Right atrium auricular region (tissue), 2 donors: ENCODE measurements at regions not wholly inside any gene's neighbourhood (a gene's known extent, or its start where the extent isn't known, plus 50 kb on each side); places are given as distances from the start of the nearest gene placed in this dataset.

Experiments
- DNase-seq: peaks from one replicate; pipeline ENCODE4 v3.0.0-alpha.2; 2019; ENCODE audit warnings: low spot score
- H3K27ac ChIP-seq, 2 donors: fragments of 200-600 bp; sonication (generic); 1 replicate in 1 of 2; 2 replicates in 1 of 2; pipeline ENCODE4 v1.5.1; 2016 to 2019
- H3K27me3 ChIP-seq, 2 donors: fragments of 200-600 bp; sonication (generic); one replicate each; pipeline versions ENCODE4 v1.5.1 to v1.6.0; 2017 to 2019
- H3K36me3 ChIP-seq: fragments of 200-600 bp; sonication (generic); one replicate; pipeline ENCODE4 v1.5.1; 2016
- H3K4me1 ChIP-seq, 2 donors: fragments of 200-600 bp; sonication (generic); one replicate each; pipeline versions ENCODE4 v1.5.1 to v1.6.0; 2017 to 2019
- H3K4me3 ChIP-seq, 2 donors: fragments of 200-600 bp; sonication (generic); 1 replicate in 1 of 2; 2 replicates in 1 of 2; pipeline ENCODE4 v1.5.1; 2017 to 2019; ENCODE audit warnings: mild to moderate bottlenecking in 1 of 2, moderate library complexity in 1 of 2
- H3K9me3 ChIP-seq, 2 donors: fragments of 200-600 bp; sonication (generic); one replicate each; pipeline ENCODE4 v1.5.1; 2019
- TF ChIP-seq, protein P1 (sequence below), 2 donors: fragments of 200-600 bp; sonication (generic); IDR thresholded peaks; one replicate each; pipeline ENCODE4 v1.5.1; 2019; ENCODE audit warnings: antibody characterized with exemption in 2 of 2

DNA sequence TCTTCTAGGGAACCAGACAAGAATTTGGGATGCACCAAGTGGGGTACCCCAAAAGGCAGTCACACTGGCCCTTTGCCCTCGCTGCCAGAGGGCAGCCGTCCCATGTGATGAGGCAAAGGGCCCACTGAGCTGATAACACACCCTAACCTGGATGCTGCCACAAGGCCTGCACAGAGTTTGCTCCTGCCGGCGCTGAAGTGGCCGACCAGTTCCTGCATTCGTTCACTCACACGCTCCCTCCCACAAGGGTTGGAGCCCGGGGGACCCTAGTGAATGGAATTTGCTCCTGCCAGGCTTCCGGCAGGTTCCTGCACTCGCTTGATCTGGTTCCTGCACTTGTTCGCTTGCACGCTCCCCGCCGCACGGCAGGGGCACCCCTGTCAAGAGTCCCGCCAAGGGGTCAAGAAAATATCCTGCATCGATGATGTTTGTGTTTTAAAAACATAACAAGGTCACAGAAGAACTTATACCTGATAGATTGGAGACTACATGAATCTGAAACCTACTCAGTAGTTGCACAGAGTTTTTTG lies 296.4 kb upstream of the VCX start:
- Histone ChIP-seq H3K9me3 (no peaks in the 10 kb centered on the region), H3K36me3 (no peaks in the 10 kb centered on the region), H3K4me1 (no peaks in the 10 kb centered on the region), H3K4me3 (no peak overlapping the region), H3K27me3 (no peaks in the 10 kb centered on the region), H3K27ac (no peak overlapping the region)
- no peak for DNase-seq
- TF ChIP-seq, protein P1, sequence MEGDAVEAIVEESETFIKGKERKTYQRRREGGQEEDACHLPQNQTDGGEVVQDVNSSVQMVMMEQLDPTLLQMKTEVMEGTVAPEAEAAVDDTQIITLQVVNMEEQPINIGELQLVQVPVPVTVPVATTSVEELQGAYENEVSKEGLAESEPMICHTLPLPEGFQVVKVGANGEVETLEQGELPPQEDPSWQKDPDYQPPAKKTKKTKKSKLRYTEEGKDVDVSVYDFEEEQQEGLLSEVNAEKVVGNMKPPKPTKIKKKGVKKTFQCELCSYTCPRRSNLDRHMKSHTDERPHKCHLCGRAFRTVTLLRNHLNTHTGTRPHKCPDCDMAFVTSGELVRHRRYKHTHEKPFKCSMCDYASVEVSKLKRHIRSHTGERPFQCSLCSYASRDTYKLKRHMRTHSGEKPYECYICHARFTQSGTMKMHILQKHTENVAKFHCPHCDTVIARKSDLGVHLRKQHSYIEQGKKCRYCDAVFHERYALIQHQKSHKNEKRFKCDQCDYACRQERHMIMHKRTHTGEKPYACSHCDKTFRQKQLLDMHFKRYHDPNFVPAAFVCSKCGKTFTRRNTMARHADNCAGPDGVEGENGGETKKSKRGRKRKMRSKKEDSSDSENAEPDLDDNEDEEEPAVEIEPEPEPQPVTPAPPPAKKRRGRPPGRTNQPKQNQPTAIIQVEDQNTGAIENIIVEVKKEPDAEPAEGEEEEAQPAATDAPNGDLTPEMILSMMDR (IDR thresholded peaks at IDR 0.05): no peak

DNA sequence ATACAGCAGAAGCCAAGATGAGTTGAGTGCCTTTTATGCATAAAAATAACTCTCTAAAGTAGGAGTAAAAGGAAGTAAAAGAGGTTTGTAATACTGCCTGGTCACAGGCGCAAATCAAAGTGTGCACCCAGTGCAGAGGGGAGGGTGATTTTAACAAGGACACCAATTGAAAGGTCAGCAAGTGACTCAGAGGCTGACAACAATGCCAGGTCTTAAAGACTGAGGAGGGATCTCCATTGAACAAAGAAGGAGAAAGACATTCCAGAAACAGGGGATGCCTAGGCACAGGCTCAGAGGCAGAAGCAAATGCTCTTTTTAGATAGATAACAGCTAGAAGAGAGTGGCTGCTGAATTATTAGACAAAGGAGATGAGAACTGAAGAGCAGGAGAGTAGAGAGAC lies 297.4 kb upstream of the VCX start:
- Histone ChIP-seq H3K27ac (no peak overlapping the region), H3K36me3 (no peaks in the 10 kb centered on the region), H3K4me3 (no peak overlapping the region), H3K4me1 (no peaks in the 10 kb centered on the region), H3K27me3 (no peaks in the 10 kb centered on the region), H3K9me3 (no peaks in the 10 kb centered on the region)
- DNase-seq: no peak
- TF ChIP-seq, protein P1 (IDR thresholded peaks at IDR 0.05): no peak

DNA sequence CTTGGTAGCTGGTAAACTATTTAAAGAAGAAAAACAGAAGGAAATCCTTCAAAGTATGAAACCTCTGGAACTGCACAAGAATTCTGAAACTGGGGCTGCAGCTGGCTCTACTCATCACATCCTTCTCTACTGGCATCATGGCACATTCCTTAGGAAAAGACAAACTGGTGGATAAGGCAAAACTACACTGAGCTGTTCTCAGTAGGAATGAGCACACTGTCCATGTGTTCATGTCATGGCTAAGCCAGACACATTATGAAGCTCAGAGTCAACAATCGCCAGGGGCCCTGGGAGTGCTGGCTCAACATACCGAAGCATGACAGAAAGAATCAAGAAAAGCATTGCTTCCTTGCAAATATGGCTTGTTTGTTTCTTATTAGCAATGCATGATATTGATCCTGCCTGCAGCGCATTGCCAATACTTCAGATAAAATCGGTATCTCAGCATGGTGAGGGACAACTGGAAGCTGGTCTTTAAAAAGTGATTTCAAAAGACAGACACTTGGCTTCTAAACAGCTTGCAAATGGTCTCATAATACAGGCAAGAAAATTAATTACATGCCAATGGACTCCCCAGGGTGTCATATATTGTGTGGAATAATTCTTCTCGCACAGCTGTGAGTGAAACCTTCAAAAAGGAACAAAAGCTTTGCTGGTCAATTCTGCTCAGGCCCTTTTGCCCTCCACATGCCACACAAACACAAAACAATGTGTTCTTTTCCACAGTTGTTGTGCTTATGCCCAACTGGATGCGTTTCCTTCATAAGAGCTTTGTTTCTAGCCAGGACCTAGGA lies 300.2 kb upstream of the VCX start:
- no peak for DNase-seq
- Histone ChIP-seq H3K4me1 (no peaks in the 10 kb centered on the region), H3K36me3 (no peaks in the 10 kb centered on the region), H3K9me3 (no peaks in the 10 kb centered on the region), H3K27ac (no peak overlapping the region), H3K4me3 (no peak overlapping the region), H3K27me3 (no peaks in the 10 kb centered on the region)
- TF ChIP-seq, protein P1 (IDR thresholded peaks at IDR 0.05): no peak

DNA sequence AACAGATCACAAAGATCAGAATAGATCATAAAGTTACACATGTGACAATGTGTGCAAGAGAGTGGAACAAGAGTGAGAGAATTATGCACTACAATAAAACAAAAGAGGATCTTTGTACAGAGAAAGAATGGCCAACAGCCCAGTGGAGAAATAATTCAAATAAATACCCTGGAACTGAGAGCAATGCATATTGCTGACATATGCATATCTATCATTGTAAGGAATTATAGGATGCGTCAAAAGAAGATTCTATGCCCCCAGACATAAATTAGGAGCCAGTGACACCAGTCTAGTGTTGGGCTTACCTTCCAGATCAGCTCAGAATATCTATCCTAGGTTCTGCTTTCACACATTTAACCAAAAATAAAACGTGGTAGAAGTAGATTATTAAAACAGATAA lies 320.1 kb upstream of the VCX start:
- no peak overlapping the region for H3K27ac ChIP-seq
- H3K4me1 ChIP-seq: no peaks in the 10 kb centered on the region
- peaks cover 0 to 5% of the 10 kb centered on the region in 2 donors for H3K9me3 ChIP-seq
- no peak overlapping the region for H3K4me3 ChIP-seq
- DNase-seq: no peak
- TF ChIP-seq, protein P1 (IDR thresholded peaks at IDR 0.05): no peak
- H3K27me3 ChIP-seq: no peaks in the 10 kb centered on the region
- H3K36me3 ChIP-seq: no peaks in the 10 kb centered on the region

DNA sequence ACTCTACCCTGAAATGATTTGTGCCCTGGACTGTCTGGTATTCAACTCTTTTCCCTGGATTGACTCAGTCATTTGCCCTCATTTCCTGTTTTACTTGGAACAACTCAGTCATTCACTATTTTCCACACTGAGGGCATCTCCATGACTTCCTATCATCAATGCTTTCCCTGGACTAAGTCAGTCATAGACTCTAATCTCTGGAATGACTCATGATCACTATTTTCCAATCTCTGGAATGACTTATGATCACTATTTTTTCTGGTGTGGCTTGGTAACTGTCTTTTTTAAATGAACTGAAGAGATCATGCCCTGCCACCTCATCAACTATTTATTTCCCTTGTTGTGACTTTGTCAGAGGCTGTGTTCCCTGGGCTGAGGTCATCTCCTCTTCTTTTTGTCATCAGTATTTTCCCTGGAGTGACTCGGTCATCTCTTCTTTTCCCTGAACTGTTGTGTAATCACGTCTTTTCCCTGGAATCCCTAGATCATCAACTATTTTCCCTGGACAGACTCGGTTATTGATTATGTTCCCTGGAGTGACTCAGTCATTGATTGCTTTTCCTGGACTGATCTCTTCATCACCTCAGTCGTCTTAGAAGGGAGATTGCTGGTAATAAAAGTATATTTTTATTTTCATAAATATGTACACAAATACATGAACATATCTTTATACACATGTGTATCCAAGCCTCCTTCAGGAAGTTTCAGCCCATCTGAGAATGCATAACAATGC lies 327.1 kb upstream of the VCX start:
- no peaks in the 10 kb centered on the region for H3K4me1 ChIP-seq
- peaks cover 0 to 5% of the 10 kb centered on the region in 2 donors for H3K9me3 ChIP-seq
- H3K27me3 ChIP-seq: no peaks in the 10 kb centered on the region
- no peaks in the 10 kb centered on the region for H3K36me3 ChIP-seq
- H3K27ac ChIP-seq: no peak overlapping the region
- TF ChIP-seq, protein P1 (IDR thresholded peaks at IDR 0.05): no peak
- H3K4me3 ChIP-seq: no peak overlapping the region
- DNase-seq: no peak
